Lung microvascular endothelial cell (primary cell): ENCODE measurements at regions not wholly inside any gene's neighbourhood (a gene's known extent, or its start where the extent isn't known, plus 50 kb on each side); places are given as distances from the start of the nearest gene placed in this dataset.
"Not testable (repeated sequence)": the region's sequence is repeated elsewhere in the genome, so short reads cannot be mapped to it uniquely, and the experiment has no call there.

Experiments
- DNase-seq, 2 donors: peaks; one replicate each; pipeline versions ENCODE4 v3.0.0 to v3.0.0-alpha.2; 2010; ENCODE audit warnings: low read depth in 2 of 2

DNA sequence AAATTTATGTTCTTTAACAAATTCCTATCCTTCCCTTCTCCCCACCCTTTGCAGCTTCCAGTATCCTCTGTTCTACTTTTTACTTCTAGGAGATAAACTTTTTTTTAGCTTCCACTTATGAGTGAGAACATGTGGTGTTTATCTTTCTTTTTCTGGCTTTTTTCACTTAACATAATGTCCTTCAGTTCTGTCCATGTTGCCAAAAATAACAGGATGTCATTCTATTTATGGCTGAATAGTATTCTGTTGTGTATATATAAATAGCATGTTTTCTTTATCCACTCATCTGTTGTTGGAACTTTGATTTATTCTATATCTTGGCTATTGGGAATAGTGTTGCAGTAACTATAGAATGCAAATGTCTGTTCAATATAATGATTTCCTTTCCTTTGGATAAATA is 1191.2 kb downstream of the CNTNAP5 start:
- DNase-seq, result no peak

DNA sequence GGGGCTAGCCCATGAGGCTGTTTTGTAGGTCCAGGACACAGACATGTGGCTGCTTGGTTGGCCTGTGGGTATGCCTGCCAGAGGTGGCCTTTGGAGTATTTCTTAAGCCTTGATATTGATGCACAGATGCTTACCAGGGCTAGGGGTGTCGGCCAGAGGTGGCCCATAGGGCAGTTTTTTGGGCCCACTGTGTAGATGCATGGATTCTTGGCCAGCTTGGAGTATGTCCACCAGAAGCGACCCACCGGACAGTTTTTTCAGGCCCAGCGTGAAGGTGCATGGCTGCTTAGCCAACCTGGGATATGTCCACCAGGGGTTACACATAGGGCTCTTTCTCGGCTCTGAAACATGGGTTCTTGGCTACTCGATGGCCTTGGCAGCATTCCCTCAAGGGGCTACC is 1199.1 kb downstream of the CNTNAP5 start:
- DNase-seq, result no peak

DNA sequence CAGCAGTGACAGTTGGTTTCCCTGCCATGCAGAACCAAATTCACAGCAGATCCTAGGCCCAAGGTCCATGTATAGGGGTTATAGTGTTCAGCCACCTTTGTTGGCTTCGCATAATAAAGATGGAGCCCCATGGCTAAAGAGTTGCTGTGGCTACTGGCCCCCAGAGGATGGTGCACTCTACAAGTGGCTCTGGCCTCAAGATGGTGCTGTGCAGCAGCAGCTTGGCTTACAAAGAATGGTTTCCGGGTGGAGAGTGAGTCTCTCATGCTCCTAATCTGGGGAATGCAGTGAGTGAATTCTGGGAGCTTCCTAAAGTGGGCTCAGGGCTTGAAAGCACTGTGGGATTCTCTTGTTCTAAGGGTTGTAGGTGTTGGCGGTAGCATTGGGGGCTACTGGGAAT is 1199.7 kb downstream of the CNTNAP5 start:
- DNase-seq, result no peak

DNA sequence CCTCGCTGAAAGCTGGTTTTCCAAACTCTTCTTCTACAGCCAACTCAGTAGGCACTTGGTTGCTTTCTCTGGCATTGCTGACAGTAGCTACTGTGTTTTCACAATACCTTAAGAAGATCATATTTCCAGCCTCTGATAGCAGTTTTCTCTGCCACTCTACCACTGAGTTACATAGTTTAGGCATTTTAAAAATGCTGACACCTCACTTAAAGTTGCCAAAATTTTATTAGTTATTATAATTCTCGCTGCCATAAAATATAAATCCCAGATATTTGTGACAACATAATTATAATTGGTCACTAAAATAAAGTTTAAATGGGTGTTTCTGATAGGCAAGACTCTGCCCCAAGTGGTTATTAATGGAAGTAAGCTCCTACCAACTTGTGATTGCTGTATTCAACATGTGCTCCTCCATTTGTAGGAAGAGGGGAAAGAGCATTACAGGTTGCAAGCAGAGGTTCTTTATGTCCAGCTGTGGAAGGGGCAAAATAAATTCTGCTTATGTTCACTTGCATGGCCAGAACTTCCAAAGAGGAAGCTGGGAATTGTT is 1202.8 kb downstream of the CNTNAP5 start:
- DNase-seq, result no peak

DNA sequence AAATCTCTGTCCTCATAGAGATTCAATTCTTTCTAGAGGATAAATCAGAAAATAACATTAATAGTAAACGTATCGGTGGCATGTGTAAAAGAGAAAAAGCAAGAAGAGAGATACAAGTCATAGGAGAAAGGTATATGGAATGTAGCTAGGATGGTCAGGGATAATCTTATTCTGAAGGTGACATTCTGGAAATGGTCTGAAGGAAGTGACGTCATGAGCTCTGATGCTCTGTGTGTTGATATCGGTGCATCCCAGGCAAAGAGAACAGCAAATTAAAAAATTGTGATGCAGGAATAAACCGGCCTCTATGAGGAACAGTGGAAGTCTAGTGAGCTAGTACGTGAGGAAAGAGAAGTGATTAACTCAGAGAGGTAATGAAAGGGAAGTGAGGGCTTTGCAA is 1215.8 kb downstream of the CNTNAP5 start:
- DNase-seq, result no peak

GRCh38 chr2:125243074-125243473 is 1218.0 kb downstream of the CNTNAP5 start:
- no peak for DNase-seq

- DNase-seq, result no peak
These were observed 1228.9 kb downstream of the CNTNAP5 start for GRCh38 chr2:125254010-125254409.

DNA sequence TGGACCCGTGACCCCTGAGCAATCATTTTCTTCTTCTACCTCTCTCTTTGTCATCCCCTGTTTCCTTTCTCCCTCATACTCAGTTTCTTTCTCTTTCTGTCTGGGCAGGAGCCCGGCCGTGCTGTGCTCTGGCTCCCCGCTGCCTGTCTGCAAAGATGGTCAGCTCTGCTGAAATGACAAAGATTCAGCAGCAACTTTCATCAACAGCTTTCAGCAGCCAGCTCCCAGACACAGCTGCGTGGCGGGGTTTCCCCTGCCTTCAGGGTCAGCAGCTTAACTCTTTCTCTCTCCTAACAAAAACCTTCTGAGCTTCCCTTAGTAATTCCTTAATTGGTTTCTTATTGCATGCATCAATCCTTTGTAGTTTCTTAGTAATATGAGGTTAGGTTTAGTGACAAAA is 1234.4 kb downstream of the CNTNAP5 start:
- no peak for DNase-seq

- DNase-seq, result not testable (repeated sequence)
These were observed 1235.4 kb downstream of the CNTNAP5 start for GRCh38 chr2:125260366-125260930.

- DNase-seq, result no peak
These were observed 1239.4 kb downstream of the CNTNAP5 start for GRCh38 chr2:125264453-125264852.

DNA sequence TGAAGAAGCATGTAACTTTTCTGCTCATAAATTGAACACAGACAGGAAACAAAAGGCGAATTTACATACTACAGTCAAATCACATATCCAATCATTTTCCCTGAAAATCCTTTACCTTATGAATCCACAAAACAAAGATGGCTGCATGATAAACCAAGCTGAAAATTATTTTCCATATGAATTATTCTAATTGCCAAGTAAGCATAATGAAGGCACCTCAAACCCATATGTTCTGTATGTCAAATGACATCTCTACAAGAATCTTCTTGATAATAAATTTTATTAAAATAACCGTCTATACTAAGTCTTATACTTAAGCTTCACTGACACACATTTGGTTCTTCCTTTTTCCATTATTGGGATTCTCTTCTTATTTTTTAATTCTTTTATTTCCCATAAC is 1242.6 kb downstream of the CNTNAP5 start:
- no peak for DNase-seq

DNA sequence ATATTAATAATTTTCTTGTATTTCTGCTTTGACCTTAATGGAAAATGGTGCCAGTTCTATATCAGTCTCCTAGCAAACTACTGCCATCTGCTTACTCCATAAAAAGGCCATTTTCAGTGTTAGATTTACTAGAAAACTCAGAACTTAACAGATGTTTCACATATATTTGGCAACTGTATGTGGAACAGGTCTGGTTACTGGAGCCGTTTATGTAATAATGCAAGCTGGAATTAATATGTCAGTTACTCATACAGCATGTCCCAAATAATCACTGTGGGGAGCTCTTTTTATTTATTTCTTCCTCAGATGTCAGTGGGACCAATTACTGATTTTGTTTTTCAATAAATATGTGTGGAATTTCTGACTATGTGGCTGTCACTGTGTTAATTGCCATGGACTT is 1247.6 kb downstream of the CNTNAP5 start:
- no peak for DNase-seq

DNA sequence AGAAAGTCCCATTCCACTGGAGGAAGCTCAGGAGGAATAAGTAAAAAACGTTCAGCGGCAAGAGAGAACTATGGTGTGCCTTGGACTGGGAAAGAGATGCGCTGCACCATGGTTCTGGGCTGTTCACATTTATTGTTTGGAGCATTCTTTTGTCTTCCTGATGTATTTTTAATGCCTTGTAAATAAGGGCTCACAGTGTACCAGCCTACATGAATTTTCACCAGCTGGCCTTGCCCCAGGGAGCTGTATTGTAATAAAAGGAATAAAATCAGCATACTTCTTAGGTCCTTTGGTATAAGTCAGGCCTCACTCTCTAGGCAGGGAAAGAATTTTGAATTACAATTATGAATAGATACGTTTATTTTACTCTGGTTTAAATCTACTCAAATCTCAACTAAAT is 1249.6 kb downstream of the CNTNAP5 start:
- DNase-seq, result no peak

GRCh38 chr2:125280265-125280664 is 1255.2 kb downstream of the CNTNAP5 start:
- DNase-seq, result no peak

DNA sequence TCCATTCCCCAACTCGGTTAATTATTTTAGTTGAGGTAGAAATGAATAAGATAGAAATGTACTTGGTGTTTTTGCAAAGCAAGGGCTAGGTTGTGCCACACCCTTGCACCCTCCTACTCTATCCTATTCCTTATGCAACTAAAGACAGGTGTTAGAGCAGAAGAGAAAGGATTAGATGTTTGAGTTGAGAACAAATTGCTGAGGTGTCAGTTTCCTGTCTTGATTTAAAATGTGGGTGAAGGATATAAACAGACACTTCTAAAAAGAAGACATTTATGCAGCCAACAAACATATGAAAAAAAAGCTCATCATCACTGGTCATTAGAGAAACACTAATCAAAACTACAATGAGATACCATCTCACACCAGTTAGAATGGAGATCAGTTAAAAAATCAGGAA is 1256.2 kb downstream of the CNTNAP5 start:
- DNase-seq, result no peak

DNA sequence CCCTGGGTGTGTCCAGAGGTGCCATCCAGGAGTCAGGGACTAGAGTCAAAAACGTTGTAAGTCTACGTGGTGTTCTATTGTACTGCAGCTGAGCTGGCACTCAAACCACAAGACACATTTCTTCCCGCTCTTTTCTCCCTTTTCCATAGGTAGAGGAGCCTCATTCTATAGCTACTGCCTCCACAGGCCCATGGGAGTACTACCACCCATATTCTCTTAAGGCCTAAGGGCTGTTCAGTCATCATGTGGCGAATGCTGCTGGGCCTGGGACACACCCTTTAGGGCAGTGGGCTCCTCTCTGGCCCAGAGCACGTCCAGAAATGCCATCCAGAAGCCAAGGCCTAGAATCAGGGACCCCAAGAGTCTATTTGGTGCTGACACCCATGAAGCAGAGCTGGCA is 1271.7 kb downstream of the CNTNAP5 start:
- no peak for DNase-seq

DNA sequence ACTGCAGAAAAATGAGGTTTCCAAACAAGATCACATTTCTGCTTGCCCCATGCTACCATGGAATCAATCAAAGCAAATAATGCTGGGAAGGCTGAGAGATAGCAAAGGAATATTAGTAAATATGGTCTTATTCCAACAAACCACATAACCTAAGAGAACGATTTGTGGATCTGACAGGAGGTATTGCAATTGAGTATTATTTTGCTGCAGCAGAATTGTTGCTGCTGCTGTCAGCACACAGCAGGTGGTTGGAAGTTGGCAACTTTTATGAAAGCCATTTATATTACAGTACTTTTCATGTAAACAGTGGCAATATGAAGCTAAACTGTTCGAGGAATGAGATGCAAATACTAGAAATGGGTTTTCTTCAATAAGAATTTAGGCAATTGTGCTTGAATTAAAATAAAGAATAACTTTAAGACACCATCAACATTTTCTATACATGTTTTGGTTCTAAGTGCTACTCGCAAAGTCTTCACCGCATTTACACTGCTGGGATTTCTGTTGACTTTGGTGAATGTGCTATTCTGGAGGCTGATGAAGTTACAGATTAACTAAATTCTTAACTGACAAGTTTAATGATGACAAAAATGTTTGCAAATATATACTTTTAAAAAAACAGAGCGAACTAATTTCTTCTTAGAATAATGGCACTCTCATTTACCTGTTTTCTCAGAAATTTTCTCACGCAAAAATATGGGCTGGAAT is 1285.7 kb downstream of the CNTNAP5 start:
- DNase-seq, result no peak

DNA sequence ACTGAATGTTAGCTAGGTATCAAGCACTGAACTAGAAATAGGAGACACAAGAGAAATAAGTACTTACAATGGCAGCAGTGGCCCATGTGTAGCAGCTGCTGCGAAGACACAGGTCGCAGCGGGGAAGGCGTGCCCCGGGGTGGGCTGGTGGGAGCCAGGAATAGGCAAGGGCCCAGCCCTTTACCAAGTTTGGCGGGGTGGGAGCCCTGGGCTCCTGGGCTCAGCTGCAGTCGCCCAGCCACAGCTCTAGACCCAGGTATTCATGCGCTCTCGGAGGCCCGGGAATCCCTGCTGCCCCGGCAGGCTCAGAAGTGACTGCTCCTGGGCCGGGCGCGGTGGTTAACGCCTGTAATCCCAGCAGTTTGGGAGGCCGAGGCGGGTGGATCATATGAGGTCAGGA is 1287.3 kb downstream of the CNTNAP5 start:
- no peak for DNase-seq

DNA sequence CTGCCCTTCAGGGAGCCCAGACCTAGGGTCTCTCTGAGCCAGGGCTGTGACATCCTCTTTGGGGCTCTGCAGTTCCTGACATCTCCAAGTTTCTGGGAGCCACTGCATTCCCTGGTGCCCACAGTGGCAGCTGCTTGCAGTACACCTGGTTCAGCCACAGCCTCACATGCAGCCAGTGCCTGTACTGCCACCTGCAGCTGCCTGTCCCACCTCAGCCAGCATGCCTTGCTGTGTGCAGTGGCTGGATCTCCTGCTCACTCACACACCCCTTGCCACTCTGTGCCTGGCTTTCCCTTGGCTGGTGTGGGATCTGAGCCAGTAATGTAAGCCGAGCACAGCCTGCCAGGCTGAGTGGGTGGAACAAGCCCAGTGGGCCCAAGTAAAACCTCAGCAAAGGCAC is 1288.7 kb downstream of the CNTNAP5 start:
- DNase-seq, result no peak

DNA sequence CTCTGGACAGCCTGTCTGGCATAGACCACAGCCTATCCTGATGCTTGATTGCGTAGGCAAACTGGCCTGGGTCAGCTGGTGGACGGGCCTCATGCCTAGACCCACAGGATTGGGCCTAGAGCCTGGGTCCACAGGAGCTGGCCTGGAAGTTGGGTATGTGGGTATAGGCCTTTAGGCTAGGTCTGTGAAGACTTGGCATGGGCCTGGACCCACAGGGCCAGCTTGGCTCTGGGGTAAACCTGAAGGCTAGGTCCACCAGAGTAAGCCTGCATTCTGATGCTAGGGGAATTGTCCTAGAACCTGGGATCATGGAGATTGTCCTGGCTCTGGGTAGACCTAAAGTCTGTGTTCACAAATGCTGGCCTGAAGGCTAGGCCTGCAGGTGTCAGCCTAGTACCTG is 1293.7 kb downstream of the CNTNAP5 start:
- DNase-seq, result no peak

DNA sequence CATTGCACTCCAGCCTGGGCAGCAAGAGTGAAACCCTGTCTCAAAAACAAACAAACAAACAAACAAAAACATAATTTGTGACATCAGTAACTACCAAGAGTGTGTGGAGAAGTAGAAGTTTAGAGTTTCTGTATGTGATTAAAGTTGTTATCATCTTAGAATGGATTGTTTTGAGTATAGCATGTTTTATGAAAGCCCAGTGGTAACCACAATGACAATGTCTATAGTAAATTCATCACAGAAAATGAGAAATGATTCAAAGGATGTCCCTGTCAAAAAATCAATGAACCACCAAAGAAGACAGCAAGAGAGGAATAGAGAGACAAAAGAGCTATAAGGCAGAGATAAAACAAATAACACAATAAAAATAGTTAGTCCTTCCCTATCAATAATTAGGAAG is 1299.2 kb downstream of the CNTNAP5 start:
- DNase-seq, result no peak

- DNase-seq, result no peak
These were observed 1305.0 kb downstream of the CNTNAP5 start for GRCh38 chr2:125330133-125330532.

DNA sequence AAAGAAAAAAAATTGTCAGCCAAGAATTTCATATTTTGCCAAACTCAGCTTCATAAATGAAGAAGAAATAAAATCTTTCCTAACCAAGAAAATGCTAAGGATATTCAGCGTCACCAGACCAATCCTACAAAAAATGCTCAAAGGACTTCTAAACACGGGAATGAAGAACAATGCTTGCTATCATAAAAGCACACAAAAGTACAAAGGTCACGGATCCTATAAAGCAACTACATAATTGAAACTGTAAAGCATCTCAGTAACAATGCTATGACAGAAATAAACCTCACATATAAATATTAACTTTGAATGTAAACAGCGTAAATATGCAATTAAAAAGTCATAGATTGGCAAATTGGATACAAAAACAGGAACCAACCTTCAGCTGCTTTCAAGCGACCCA is 1314.6 kb upstream of the GYPC start:
- DNase-seq, result no peak
